GM12878 (cell line): ENCODE measurements at regions not wholly inside any gene's neighbourhood (a gene's known extent, or its start where the extent isn't known, plus 50 kb on each side); places are given as distances from the start of the nearest gene placed in this dataset.

Experiments
- ATAC-seq: fragments of 200-7000 bp; cut with Tn5 transposase; 3 replicates; pipeline ENCODE4 v1.9.1; 2020; ENCODE audit warnings: mild to moderate bottlenecking, moderate library complexity
- BruUV-seq: library from RNA; stranded (reverse); fragments of 400-500 nt; replicated peaks from 2 replicates; lab custom pipeline; 2021; lab: Mats Ljungman, UMichigan
- CTCF ChIA-PET: fragments of 300-600 bp; sonication (Branson Sonifier 250); formaldehyde crosslinking; extraction: SDS; loops from one replicate; lab custom pipeline; 2021; ENCODE audit warnings: inconsistent platforms; lab: Yijun Ruan, JAX
- POLR2A ChIA-PET: fragments of 350-600 bp; formaldehyde crosslinking; extraction: SDS; loops from one replicate; lab custom pipeline; 2021; ENCODE audit warnings: inconsistent platforms; lab: Charles Lee
- RAD21 ChIA-PET: fragments of 300-600 bp; sonication (Branson Sonifier 250); formaldehyde crosslinking; loops from one replicate; lab custom pipeline; 2023; ENCODE audit warnings: antibody characterized with exemption; ENCODE audit not compliant: unreplicated experiment; lab: Charles Lee
- SMC1A ChIA-PET: fragments of 300-600 bp; sonication (Branson Sonifier 250); formaldehyde crosslinking; loops from one replicate; lab custom pipeline; 2023; ENCODE audit not compliant: unreplicated experiment, uncharacterized antibody; lab: Charles Lee
- DNase-seq: peaks from one replicate; pipeline ENCODE4 v3.0.0-alpha.2; 2011; ENCODE audit warnings: low read depth, low spot score
- FAIRE-seq: peaks from 3 replicates; lab custom pipeline; 2011; peaks lifted over from hg19 to GRCh38; lab: Jason Lieb, UNC
- H2AFZ ChIP-seq: 2 replicates; pipeline ENCODE4 v1.6.0; 2011; ENCODE audit warnings: low read depth, low read length, control low read depth; ENCODE audit not compliant: control insufficient read depth
- H3K27ac ChIP-seq: 2 replicates; pipeline ENCODE4 v1.5.1; 2011; ENCODE audit warnings: control low read depth; ENCODE audit not compliant: control insufficient read depth, insufficient read depth
- H3K27me3 ChIP-seq, 2 experiments: replicated peaks in 1 of 2; 2 replicates each; pipeline versions ENCODE4 v1.6.0 to v1.6.1; 2011; ENCODE audit warnings: low read length in 1 of 2; ENCODE audit not compliant: control insufficient read depth in 2 of 2, insufficient read depth in 2 of 2
- H3K36me3 ChIP-seq, 2 experiments: 2 replicates each; pipeline ENCODE4 v1.5.1; 2011; ENCODE audit warnings: low read length in 1 of 2; ENCODE audit not compliant: control insufficient read depth in 2 of 2, insufficient read depth in 2 of 2
- H3K4me1 ChIP-seq: 2 replicates; pipeline ENCODE4 v1.6.1; 2011; ENCODE audit warnings: mild to moderate bottlenecking, low read length, moderate library complexity, mixed read lengths; ENCODE audit not compliant: control insufficient read depth, insufficient read depth
- H3K4me2 ChIP-seq: 2 replicates; pipeline ENCODE4 v1.6.0; 2011; ENCODE audit warnings: control low read depth; ENCODE audit not compliant: control insufficient read depth, insufficient read depth
- H3K4me3 ChIP-seq: fragments of 200-600 bp; sonication (generic); 2 replicates; pipeline ENCODE4 v1.5.1; 2016
- H3K79me2 ChIP-seq: 2 replicates; pipeline ENCODE4 v1.6.0; 2011; ENCODE audit warnings: low read length; ENCODE audit not compliant: control insufficient read depth, insufficient read depth
- H3K9ac ChIP-seq: 2 replicates; pipeline ENCODE4 v1.8.0; 2011; ENCODE audit warnings: low read length, control low read depth, mixed read lengths; ENCODE audit not compliant: control insufficient read depth, insufficient read depth
- H3K9me3 ChIP-seq: replicated peaks from 3 replicates; pipeline ENCODE4 v1.5.1; 2011; ENCODE audit warnings: mild to moderate bottlenecking, low read length; ENCODE audit not compliant: control insufficient read depth, insufficient read depth
- H4K20me1 ChIP-seq: 2 replicates; pipeline ENCODE4 v1.6.0; 2011; ENCODE audit not compliant: control insufficient read depth, insufficient read depth
- BHLHE40 ChIP-seq, 2 experiments: fragments of 450-650 bp in 1 of 2; IDR thresholded peaks; 2 replicates each; pipeline ENCODE4 v1.6.1; 2011 to 2017; ENCODE audit warnings: low read depth in 2 of 2, borderline replicate concordance in 1 of 2, improper control_type of control experiment in 1 of 2, low read length in 1 of 2, mild to moderate bottlenecking in 1 of 2
- CREM ChIP-seq: IDR thresholded peaks from 2 replicates; pipeline ENCODE4 v1.6.1; 2014; ENCODE audit warnings: antibody characterized with exemption, low read depth
- EZH2 ChIP-seq: IDR thresholded peaks from 2 replicates; pipeline ENCODE4 v1.6.1; 2012; ENCODE audit warnings: low read depth, mild to moderate bottlenecking, control low read depth, inconsistent platforms, low read length, borderline replicate concordance; ENCODE audit not compliant: control insufficient read depth
- PAX5 ChIP-seq: IDR thresholded peaks from 2 replicates; pipeline ENCODE4 v1.6.1; 2011; ENCODE audit warnings: low read depth, low read length, borderline replicate concordance
- WGBS: methylation state at CpG from one replicate; pipeline ENCODE4 v1.1.6; 2016; ENCODE audit warnings: low lambda C conversion rate; ENCODE audit not compliant: insufficient replicate concordance, insufficient coverage; ENCODE audit errors: missing lambda C conversion rate; 5-methylcytosine and 5-hydroxymethylcytosine counted together
- in situ Hi-C: fragments of 300-500 bp; cut with MboI; formaldehyde crosslinking; loops from 9 replicates; pipeline ENCODE4 v1.14.3; 2018; ENCODE audit warnings: mixed read lengths
- intact Hi-C: fragments of 100-400 bp; cut with micrococcal nuclease; formaldehyde crosslinking; loops from one replicate; pipeline ENCODE4 v1.14.2; 2022; ENCODE audit not compliant: unreplicated experiment
- TF ChIP-seq, protein P1 (sequence below): fragments of 450-650 bp; IDR thresholded peaks from 2 replicates; pipeline ENCODE4 v1.6.1; 2017; ENCODE audit warnings: mild to moderate bottlenecking, moderate library complexity
- TF ChIP-seq, protein P2 (sequence below): fragments of 450-650 bp; IDR thresholded peaks from 2 replicates; pipeline ENCODE4 v1.6.1; 2016; ENCODE audit warnings: mild to moderate bottlenecking
- TF ChIP-seq, protein P3 (sequence below): fragments of 450-650 bp; IDR thresholded peaks from 2 replicates; pipeline ENCODE4 v1.6.1; 2014; ENCODE audit warnings: mild to moderate bottlenecking

DNA sequence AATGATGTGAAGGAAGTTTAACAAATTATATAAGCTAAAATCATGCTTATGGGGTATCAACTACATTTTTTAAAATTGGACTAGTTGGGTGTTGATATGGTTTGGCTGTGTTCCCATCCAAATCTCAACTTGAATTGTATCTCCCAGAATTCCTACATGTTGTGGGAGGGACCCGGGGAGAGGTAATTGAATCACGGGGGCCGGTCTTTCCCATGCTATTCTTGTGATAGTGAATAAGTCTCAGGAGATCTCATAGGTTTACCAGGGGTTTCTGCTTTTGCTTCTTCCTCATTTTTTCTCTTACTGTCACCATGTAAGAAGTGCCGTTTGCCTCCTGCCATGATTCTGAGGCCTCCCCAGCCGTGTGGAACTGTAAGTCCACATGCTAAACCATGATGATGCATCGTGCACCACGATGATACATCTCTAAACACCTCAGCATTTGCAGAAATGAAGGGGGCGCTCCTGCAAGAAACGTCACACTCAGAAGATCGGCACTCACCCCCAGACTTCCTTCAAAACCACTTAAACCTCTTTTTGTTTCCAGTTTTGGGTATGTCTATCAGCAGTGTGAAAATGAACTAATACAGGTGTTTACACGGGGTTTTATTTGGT, 340.0 kb downstream of the SHANK2 start:
- Histone ChIP-seq H2AFZ (no peak overlapping the region), H3K36me3 (no peaks in the 10 kb centered on the region), H3K27me3 (no peaks in the 10 kb centered on the region; a peak in 1 of 4 replicates), H3K79me2 (no peaks in the 10 kb centered on the region), H3K9me3 (no peaks in the 10 kb centered on the region; the same call in 2 of the 3 replicates), H4K20me1 (no peaks in the 10 kb centered on the region), H3K9ac (no peak overlapping the region), H3K27ac (no peak overlapping the region), H3K4me2 (no peak overlapping the region), H3K4me3 (no peak overlapping the region), H3K4me1 (no peaks in the 10 kb centered on the region)
- DNase-seq, result no peak
- ChIA-PET RAD21 (no interaction called here), POLR2A (interaction anchor here (0.6 kb wide), 1 partner anchor 1007 kb away, joined by 4 read pairs; no protein-coding TSS in a partner anchor), SMC1A (no interaction called here), CTCF (no interaction called here)
- TF ChIP-seq, protein P1, sequence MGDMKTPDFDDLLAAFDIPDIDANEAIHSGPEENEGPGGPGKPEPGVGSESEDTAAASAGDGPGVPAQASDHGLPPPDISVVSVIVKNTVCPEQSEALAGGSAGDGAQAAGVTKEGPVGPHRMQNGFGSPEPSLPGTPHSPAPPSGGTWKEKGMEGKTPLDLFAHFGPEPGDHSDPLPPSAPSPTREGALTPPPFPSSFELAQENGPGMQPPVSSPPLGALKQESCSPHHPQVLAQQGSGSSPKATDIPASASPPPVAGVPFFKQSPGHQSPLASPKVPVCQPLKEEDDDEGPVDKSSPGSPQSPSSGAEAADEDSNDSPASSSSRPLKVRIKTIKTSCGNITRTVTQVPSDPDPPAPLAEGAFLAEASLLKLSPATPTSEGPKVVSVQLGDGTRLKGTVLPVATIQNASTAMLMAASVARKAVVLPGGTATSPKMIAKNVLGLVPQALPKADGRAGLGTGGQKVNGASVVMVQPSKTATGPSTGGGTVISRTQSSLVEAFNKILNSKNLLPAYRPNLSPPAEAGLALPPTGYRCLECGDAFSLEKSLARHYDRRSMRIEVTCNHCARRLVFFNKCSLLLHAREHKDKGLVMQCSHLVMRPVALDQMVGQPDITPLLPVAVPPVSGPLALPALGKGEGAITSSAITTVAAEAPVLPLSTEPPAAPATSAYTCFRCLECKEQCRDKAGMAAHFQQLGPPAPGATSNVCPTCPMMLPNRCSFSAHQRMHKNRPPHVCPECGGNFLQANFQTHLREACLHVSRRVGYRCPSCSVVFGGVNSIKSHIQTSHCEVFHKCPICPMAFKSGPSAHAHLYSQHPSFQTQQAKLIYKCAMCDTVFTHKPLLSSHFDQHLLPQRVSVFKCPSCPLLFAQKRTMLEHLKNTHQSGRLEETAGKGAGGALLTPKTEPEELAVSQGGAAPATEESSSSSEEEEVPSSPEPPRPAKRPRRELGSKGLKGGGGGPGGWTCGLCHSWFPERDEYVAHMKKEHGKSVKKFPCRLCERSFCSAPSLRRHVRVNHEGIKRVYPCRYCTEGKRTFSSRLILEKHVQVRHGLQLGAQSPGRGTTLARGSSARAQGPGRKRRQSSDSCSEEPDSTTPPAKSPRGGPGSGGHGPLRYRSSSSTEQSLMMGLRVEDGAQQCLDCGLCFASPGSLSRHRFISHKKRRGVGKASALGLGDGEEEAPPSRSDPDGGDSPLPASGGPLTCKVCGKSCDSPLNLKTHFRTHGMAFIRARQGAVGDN, result peak; percentile 66; the same call in 1 of the 2 replicates
- TF ChIP-seq, protein P2, sequence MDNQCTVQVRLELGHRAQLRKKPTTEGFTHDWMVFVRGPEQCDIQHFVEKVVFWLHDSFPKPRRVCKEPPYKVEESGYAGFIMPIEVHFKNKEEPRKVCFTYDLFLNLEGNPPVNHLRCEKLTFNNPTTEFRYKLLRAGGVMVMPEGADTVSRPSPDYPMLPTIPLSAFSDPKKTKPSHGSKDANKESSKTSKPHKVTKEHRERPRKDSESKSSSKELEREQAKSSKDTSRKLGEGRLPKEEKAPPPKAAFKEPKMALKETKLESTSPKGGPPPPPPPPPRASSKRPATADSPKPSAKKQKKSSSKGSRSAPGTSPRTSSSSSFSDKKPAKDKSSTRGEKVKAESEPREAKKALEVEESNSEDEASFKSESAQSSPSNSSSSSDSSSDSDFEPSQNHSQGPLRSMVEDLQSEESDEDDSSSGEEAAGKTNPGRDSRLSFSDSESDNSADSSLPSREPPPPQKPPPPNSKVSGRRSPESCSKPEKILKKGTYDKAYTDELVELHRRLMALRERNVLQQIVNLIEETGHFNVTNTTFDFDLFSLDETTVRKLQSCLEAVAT, result no peak
- TF ChIP-seq PAX5, result no peak
- no peak for TF ChIP-seq CREM
- TF ChIP-seq EZH2, result no peak
- TF ChIP-seq, protein P3, sequence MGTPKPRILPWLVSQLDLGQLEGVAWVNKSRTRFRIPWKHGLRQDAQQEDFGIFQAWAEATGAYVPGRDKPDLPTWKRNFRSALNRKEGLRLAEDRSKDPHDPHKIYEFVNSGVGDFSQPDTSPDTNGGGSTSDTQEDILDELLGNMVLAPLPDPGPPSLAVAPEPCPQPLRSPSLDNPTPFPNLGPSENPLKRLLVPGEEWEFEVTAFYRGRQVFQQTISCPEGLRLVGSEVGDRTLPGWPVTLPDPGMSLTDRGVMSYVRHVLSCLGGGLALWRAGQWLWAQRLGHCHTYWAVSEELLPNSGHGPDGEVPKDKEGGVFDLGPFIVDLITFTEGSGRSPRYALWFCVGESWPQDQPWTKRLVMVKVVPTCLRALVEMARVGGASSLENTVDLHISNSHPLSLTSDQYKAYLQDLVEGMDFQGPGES, result no peak
- TF ChIP-seq BHLHE40 (IDR thresholded peaks at IDR 0.05; ENCODE audit: borderline replicate concordance in 1 of 2, low read depth in 2 of 2, low read length in 1 of 2), result no peak
- ATAC-seq, result peak; percentile 47
- WGBS, result under 1% methylated on average over 11 of the region's 11 CpGs
- no TSS peak for BruUV-seq
- no peak for FAIRE-seq
- in situ Hi-C loops, result no loop called here
- intact Hi-C loops, result no loop called here
